HG03159 (cell line): ENCODE measurements at regions not wholly inside any gene's neighbourhood (a gene's known extent, or its start where the extent isn't known, plus 50 kb on each side); places are given as distances from the start of the nearest gene placed in this dataset.
A peak's percentile ranks its signal among the peaks of the same experiment; 100 is the strongest.

Experiments used
- ATAC-seq: cut with Tn5 transposase; IDR thresholded peaks from one replicate; pipeline ENCODE4 v1.9.1; 2021; ENCODE audit warnings: mild to moderate bottlenecking, moderate library complexity; ENCODE audit not compliant: unreplicated experiment

DNA sequence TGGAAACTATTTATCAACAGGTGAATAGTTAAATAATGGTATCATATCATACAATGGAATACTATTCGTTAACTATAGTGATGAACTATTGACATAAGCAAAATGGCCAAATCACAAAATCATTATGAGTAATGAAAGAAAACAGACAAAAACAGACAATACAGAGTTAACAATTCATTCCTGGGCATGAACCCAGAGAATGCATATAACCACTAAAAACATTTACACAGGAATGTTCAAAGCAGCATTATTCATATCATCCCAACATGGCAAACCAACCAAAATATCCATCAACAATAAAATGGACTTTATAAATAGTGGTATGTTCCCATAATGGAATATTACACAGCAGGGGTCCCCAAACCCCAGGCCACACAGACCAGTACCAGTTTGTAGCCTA, 131.2 kb upstream of the CYP1B1 start:
- no peak for ATAC-seq

DNA sequence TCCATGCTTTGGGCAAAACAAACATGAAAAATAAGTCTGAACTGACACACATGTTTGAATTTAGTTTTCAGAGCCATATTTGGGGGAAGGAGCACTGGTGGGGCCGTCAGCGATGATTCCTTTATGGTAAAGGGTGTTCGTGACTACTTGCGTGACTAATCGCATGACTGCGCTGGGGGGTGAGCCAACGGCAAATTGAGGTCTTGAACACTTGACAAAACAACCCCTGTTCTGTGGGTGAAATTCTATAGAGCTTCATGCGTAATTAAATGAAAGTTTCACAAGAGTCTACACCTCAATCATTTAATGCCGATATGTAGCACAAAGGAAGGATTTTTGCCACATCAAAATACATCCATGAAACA, 127.5 kb upstream of the CYP1B1 start:
- no peak for ATAC-seq

DNA sequence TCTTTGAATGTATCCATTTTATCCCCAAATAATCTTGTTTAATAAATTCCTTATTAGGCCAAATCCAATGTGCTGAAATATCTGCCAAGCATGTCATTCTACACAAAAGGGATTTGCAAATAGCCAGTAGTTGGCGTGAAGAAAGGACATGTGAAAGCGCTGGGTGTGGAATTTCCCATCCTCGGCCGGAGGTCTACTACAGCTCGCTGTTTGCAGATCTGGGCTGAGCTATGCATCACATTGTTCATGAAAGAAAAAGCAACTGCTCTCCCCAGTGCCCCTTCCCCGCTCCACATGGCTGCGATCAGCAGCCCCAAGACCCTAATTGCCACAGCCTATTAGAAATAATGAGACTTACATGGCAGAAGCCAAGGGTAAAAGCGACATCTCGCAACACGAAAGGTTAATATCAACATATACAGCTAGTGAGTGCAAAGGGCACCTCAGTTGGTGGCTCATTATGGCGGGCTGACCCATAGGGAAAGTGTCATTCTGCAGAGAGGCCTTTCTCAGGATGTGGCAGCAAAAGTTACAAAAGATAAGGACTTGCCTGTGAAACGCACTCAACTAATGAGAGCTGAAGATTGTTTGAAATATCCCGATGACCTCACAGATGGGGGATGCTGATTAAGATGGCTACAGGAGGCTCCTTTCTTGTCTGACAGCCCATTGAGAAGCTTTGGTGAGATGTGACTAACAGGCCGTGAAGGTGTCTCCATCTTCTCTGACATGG, 126.9 kb upstream of the CYP1B1 start:
- no peak for ATAC-seq

DNA sequence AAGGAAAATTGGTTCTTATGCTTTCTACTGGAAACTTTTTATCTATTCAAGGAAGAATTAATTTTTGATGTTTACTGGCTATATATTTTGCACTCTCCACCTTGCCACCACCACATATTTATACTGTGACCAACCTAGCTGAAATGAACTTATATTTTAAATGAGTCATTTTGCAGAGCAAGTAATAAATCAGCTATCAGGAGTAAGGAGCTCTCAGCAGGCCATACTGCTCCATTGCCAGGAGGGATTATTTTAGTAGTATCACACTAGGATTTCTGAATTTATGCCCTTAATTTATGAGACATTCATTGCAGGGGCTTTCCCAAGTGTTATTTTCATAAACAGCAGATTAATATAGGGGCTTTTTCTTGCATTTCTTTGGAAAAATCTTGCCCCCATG, 125.8 kb upstream of the CYP1B1 start:
- no peak for ATAC-seq

DNA sequence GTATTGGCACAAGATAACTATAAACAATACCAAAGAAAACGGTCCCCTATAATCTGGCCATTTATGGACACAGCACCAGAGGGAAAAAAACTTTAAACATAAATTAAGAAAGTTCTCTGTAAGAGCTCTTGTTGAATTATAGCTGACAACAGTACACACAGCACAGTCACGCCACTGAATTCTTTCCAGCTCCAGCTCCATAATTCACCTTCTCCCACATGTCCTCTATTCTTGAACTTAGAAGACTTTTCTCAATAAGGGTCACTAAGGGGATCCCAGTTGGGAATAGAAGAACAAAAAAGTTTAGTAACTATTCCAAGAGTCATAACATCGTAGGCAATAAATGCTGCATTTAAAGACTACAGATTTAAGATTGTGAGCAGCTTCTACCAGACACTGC, 124.6 kb upstream of the CYP1B1 start:
- no peak for ATAC-seq

DNA sequence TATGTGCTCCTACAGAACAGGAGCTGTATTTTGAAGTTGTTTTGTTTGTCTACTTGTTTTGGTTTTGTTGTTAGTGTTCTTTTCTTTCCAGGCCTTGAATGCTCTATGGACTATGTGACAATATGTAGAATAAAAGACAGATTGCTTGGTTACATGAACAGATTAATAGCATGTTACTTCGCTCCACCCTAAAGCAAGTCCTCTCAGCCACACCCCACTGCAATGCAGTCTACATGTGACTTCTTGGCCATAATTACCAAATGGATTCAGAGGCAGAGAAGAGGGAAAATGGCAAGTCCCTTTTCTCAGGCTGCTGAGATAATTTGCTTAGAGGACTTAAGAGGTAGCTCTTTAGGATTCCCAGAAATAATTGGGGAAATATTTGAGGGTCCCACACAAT, 123.2 kb upstream of the CYP1B1 start:
- ATAC-seq = no peak

DNA sequence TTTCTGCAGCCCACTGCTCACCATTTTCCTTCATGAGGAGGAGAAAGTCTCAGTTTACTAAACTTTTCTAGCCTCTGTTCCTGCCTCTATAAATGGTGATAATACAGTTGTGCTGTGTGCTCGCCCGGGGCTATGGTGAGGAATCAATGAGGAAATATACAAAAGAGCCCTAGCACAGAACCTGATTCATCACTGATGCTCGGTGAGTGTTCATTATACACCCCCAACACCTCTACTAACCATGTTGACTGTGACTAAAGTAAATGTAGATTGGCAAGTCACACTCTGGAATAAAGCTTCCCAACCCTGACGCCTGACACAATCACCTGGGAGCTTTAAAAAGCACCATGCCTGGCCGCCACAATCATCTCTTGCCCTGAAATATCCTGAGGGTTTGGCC, 118.8 kb upstream of the CYP1B1 start:
- no peak for ATAC-seq

DNA sequence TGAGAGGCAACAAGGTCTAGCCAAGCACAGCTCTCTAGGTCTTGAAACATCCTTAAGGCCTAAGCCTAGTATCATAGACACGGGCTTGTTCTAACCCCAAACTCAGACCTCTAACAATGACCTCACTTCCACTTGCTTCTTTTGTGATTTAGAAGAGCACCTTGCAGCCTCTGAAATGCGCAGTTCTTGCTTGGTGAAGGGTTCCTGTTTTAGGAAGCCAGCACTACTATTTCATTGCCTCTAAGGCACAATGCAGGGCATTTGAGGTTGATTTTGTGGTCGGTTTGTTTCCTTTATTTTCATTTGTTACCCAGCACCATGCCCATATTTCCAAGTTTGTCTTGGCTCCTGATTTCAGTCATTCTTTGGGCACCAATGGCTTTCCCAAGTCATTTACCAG, 117.0 kb upstream of the CYP1B1 start:
- no peak for ATAC-seq

DNA sequence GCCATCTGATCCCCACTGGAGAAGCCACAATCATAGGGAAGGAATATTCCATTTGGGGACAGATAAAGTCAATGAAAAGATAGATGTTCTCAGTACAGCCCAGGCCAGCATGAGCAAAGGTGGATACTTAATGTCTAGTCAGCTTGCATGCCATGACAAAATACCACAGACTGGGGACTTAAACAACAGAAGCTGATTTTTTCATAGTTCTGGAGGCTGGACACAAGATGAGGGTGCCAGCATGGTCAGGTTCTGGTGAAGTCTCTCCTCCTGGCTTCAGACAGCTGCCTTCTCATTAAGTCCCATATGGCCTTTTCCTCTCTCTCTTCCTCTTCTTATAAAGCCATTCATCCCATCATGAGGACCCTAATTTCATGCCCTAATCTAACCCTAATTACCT, 116.1 kb upstream of the CYP1B1 start:
- ATAC-seq = no peak

DNA sequence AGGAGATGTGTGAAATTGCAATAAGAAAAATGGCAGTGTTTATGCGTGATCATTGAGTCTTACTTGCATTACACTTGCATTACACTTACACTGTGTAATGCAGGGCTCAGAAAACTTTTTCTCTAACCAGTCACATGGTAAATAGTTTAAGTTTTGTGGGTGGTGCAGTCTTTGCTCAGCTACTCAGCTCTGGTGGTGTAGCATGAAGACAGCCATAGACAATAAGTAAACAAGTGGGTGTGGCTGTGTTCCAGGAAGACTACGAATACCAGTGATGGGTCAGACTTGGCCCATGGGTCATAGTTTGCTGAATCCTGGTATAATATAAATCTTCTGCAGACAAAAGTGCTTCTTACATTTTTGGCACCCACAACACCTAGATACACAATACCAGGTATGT, 115.6 kb upstream of the CYP1B1 start:
- no peak for ATAC-seq

DNA sequence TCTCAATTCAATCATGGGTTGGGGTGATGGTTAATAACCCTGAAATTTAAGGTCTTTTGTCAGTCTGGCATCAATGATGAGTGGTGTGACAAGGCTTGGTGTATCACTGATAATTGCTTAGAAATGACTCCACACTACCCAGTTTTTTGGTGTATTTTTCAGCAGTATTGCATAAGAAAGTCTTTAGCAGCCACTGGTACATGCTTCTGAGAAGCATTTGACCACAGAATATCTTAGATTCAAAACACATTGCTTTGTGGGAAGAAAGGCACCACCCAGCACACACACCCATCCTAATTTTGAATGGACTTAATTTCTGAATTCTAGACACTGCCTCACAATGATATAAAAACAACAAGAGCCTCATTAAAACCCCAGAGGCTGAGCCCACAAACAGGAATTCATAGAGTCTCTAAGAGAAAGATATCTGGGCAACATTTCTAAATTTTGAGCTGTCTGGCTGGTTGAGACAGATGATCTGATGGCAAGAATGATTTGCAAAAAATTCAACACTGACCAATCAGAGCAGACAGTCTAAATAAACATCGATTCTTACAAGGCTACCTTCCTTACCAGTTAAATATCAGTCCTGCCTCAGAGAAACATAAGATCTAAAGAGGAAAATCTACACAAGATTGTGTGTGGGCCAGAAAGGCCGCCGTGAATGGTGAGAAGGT, 114.7 kb upstream of the CYP1B1 start:
- no peak for ATAC-seq

DNA sequence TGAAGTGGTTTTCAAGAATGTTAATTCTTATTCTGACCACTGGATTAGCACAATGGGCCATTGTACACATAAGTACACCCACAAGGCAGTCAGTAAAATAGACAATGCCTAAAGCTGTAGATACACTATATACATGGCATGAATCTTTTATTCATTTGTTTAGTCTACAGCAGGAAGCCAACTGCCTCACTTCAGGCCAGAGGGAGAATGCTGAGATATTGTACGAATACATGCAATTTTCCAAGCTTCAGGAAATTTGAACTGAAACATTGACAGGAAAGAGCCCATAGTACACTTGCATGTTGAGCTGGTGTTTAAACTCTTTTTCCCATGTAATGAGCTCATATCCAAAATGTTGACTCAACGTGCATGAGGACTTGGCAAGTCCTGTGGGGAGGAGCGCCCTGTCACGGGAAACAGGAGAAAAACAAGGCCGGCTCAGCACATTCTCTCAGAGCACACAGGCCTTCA, 111.6 kb upstream of the CYP1B1 start:
- no peak for ATAC-seq

DNA sequence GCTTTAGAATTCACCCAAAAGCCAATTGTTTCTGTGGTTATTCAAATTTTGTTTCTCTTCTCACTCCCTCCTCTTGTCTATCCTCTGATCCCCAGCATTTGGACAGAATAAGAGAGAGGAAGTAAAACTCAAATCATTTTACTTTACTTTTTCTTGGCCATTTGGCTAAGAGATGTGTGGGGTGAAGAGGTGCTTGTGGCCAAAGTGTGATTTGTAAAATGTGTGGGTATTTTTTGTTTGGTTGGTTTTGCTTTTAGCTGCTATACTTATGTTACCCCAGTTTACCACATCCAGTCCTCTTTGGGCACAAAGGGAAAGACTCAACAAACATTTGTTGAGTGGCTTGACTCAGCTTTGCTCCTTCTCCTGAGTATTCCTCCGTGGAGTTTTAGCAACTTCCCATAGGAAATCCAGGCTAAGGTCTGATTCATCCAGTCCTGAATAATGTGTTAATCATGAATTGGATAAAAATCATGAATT, 109.1 kb upstream of the CYP1B1 start:
- ATAC-seq = peak; percentile 89

DNA sequence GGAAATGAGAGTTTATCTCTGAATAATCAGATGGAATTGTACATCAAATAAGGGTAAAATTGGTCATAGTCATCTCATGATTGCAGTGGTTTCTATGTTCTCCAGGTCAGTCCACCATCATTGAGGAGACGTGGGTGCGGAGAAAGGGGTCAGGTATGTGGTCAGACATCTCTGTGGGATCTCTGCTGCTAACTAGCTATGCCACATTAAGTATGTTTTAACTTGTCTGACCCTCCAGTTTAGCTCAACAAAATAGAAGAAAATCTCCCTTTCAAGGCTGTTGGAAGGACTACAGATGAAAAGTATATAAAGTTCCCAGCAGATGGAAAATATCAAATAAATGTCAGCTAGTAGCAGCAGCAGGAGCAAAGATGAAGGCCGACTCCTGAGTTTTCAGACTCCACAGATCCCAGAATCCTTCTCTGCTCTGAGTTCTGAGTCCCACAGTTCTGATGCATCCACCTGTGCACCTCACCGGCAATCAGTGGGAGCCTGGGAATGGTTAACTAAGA, 106.6 kb upstream of the CYP1B1 start:
- no peak for ATAC-seq

DNA sequence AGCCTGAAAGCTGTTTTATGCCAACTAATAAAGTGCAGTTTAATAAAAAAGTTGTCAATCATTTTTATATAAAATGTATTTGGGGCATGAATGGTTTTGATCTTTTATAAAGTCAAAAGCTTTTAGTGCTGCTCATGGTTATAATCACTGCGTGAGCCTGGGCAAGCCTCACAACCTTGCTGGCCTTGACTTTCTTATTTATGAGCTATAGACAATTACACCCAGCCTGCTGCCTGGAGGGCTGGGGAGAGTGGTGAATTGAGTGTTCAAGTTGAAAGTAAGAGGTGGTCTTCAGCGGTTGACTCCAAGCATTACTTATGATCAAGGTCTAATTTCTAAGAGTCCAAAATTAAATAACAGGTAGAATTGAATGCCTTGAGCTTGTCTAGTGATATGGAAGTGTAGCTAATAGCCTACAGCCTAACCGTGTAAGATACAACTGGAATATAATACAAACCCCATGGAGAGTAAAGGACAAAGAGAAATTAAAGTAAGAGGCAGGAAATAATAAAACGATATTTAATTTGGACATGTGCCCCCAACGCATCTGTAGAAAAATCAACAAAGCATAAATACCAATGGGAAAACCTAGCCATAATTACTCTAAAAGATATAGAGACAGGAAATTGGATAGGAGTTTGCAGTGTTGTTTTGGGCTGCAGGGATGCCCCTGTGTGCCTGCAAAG, 106.0 kb upstream of the CYP1B1 start:
- no peak for ATAC-seq

DNA sequence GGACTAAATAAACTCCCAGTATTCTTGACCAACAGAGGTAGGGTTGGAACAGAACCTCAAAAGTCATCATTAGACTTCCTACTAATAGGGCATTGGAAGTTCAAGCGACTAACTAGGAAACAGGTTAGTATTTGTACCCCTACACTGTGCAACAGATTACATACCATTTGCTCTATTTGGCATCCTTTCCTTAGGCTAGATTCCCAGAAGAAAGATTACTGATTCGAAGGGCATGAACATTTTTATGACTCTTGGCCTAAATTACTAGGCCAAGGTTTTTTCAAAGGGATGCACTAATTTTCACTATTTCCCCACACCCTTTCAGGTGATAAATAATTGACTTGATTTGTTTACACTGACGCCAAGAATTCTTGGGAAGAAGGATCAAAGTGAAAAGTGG, 104.8 kb upstream of the CYP1B1 start:
- ATAC-seq = no peak

DNA sequence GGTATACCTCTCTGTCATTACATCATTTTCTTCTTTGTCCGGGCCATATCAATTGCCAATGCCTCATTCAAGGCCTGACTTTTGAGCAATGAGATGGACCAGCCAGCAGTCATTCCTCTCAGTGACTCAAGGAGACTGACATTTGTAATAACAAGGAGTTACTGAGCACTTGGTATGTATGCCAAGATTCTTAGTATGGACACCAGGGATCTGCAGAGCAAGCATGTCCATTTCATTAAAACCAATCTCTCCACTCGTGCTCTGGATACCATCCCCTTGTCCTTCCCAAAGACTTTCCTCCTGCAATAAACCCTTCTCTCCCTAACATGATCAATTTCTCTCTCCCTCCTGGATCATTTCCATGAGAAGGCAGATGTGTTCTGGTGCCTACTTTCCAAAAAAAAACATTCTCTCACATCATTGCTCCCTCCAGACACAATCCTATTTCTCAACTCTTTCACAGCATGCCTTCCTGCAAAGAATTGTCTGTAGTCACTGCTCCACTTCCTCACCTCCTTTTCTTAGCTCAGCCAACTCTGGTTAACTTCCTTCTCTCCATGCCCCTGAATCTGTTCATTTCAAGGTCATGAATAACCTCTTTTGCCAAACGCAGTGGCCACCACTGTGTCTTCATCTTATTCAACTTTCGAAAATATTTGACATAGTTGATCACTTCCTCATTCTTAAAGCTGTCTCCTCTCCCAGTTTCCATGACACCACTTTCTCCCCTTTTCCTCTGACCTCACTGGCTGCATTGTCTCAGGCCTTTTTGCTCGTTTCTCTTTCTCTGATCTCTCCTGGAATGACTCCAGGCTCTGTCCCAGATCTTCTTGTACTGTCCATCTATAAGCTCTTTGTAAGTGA, 102.8 kb upstream of the CYP1B1 start:
- peak; percentile 61 for ATAC-seq

DNA sequence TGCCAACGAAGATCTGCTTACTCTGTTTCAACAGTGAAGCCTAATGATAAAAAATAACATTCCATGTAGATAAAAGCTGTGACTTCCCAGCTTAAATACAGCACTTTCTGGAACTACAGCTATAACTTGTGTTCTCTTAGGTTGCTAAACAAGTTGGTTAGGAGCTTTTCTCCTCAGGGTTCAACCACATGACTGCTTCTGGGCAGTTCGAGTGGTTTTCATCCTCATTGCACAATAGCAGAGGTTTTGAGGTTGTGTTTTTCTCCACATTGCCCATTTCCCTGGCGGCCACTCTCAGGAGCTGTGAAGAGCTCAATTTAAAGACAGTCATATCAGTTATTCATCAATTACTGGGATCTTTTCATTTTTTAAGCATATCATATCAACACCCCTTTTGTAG, 102.2 kb upstream of the CYP1B1 start:
- no peak for ATAC-seq

DNA sequence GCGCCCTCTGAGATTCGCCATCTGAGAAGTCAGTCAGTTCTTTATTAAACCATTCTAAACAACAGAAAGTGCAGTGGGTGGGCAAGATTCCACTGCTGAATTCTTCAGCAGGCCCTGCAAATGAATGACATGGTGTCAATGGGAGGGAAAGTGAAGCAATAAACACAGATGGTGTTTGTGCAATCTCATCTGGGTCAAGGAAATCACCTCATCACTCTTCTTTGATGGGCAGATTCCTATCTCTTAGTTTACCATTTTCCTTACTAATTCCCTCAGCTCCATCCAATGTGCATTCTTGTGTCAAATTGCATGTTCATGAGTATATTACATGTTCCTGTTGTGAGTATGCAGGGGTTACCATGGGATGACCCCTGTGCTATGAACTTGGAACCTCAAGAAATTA, 100.7 kb upstream of the CYP1B1 start:
- no peak for ATAC-seq

DNA sequence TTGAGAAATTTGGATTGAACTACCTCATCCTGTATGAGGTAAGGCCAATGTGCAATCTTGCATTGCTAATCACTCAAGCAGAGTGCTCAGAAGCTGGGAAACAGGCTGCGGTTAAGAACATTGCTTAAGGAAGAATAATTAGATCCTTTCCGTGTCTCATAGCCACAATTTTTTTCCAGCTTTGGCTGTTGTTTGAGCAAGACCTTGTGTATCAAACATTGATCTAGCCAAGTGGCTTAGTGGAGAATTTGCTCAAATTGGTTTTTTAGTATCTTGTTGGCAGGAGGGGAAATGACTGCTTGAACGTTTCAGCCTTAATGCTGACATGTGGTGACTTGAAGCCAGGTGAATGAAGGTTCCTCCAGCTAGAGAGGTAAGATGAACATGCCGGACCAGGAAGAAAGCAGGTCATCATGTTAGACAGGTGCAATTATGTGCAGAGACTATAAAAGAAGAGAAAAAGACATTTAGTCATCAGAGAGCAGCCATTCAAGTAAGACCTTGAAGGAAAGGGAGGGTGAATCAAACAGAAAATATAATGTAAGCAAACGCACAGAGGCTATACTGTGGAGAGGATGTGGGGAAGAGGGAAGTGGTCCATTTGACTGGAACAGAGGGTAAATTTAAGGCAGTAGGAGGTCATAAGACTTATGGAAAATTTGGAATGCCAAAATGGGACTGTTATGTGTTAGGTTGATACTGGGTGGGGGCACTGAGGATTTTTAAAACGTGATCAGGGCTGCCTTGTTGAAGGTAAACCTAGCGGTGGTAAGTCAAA, 98.9 kb upstream of the CYP1B1 start:
- ATAC-seq = no peak
